Endodermal cell (in vitro differentiated cells): ENCODE measurements at regions not wholly inside any gene's neighbourhood (a gene's known extent, or its start where the extent isn't known, plus 50 kb on each side); places are given as distances from the start of the nearest gene placed in this dataset.
"Not testable (repeated sequence)": the region's sequence is repeated elsewhere in the genome, so short reads cannot be mapped to it uniquely, and the experiment has no call there.

Experiments
- DNase-seq: peaks from one replicate; pipeline ENCODE4 v3.0.0-alpha.2; 2017
- H3K27ac ChIP-seq: 2 replicates; pipeline ENCODE4 v1.5.1; 2013; ENCODE audit warnings: mild to moderate bottlenecking, low read depth, low read length, moderate library complexity
- H3K27me3 ChIP-seq: 2 replicates; pipeline ENCODE4 v1.6.1; 2013; ENCODE audit warnings: mild to moderate bottlenecking, low read length, moderate library complexity; ENCODE audit not compliant: insufficient read depth, control insufficient read depth, poor library complexity, severe bottlenecking
- H3K36me3 ChIP-seq: 2 replicates; pipeline ENCODE4 v1.7.0; 2013; ENCODE audit warnings: mild to moderate bottlenecking, low read length, moderate library complexity; ENCODE audit not compliant: control insufficient read depth, insufficient read depth
- H3K4me1 ChIP-seq: one replicate; pipeline ENCODE4 v1.7.0; 2013; ENCODE audit warnings: low read length; ENCODE audit not compliant: control insufficient read depth, insufficient read depth
- H3K4me3 ChIP-seq: 2 replicates; pipeline ENCODE4 v1.5.1; 2013; ENCODE audit warnings: mild to moderate bottlenecking, low read length, moderate library complexity
- H3K9ac ChIP-seq: 2 replicates; pipeline ENCODE4 v1.6.1; 2013; ENCODE audit warnings: mild to moderate bottlenecking, low read length, moderate library complexity; ENCODE audit not compliant: poor library complexity, severe bottlenecking; ENCODE audit errors: extremely low read depth
- H3K9me3 ChIP-seq: 2 replicates; pipeline ENCODE4 v1.6.1; 2013; ENCODE audit warnings: mild to moderate bottlenecking, low read length, moderate library complexity; ENCODE audit not compliant: control insufficient read depth
- H3K27ac Mint-ChIP-seq: 2 replicates; pipeline ENCODE4 v1.8.0; 2020; ENCODE audit warnings: mixed read lengths
- H3K27me3 Mint-ChIP-seq: 2 replicates; pipeline ENCODE4 v1.8.0; 2021; ENCODE audit warnings: mild to moderate bottlenecking, mixed read lengths; ENCODE audit not compliant: insufficient read depth
- H3K36me3 Mint-ChIP-seq: 2 replicates; pipeline ENCODE4 v1.8.0; 2020; ENCODE audit warnings: low read depth, mixed read lengths
- H3K4me1 Mint-ChIP-seq: 2 replicates; pipeline ENCODE4 v1.8.0; 2020; ENCODE audit warnings: mixed read lengths
- H3K4me3 Mint-ChIP-seq: 2 replicates; pipeline ENCODE4 v1.8.0; 2020; ENCODE audit warnings: mild to moderate bottlenecking, moderate library complexity, mixed read lengths
- H3K9me3 Mint-ChIP-seq: 2 replicates; pipeline ENCODE4 v1.8.0; 2020; ENCODE audit warnings: mild to moderate bottlenecking, mixed read lengths
- WGBS, 2 experiments: methylation state at CpG; one replicate each; pipeline versions ENCODE4 v1.1.5 to v1.1.7; 2013; ENCODE audit warnings: missing lambda C conversion rate in 2 of 2, mixed read lengths in 1 of 2; ENCODE audit not compliant: insufficient coverage in 1 of 2, insufficient read length in 1 of 2; 5-methylcytosine and 5-hydroxymethylcytosine counted together
- TF ChIP-seq, protein P1 (sequence below): fragments of 200-600 bp; sonication (generic); conservative IDR thresholded peaks from 2 replicates; pipeline ENCODE4 v1.5.0; 2021; ENCODE audit warnings: antibody characterized with exemption, mild to moderate bottlenecking

DNA sequence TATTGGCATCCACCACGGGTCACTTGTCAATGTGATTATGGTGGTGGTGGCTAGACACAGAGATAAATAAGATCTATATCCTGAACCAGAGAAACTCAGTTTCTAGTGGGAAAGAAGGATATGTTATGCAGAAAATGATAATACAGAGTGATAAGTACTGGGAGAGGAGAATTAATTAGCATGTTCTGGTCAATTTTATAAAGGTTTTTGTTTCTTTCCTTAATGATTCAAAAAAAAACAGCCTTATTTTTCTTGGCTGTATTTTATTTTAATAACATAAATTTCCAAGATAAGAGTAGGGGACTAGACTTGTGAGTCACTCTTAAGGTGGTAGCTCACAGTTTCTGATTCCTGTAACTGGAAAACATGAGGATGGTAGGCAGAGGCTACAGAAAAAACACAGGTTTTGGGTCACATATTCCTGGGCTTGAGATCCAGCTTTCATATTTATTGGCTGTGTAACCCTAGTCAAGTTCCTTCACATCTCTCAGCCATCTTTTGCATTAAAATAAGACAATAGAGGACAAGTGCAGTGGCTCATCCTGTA, 350.3 kb upstream of the RPS23 start:
- H3K9me3 ChIP-seq: peaks cover 11% of the 10 kb centered on the region
- 80 to 87% methylated on average over 1 of the region's 1 CpG for WGBS, 2 experiments
- H3K4me3 ChIP-seq: no peak overlapping the region
- Mint-ChIP-seq H3K4me1 (no peaks in the 10 kb centered on the region), H3K36me3 (no peaks in the 10 kb centered on the region), H3K4me3 (no peak overlapping the region), H3K27me3 (no peaks in the 10 kb centered on the region), H3K27ac (no peak overlapping the region), H3K9me3 (peaks cover 22% of the 10 kb centered on the region)
- DNase-seq: no peak
- no peaks in the 10 kb centered on the region for H3K27me3 ChIP-seq
- no peak overlapping the region for H3K27ac ChIP-seq
- TF ChIP-seq, protein P1, sequence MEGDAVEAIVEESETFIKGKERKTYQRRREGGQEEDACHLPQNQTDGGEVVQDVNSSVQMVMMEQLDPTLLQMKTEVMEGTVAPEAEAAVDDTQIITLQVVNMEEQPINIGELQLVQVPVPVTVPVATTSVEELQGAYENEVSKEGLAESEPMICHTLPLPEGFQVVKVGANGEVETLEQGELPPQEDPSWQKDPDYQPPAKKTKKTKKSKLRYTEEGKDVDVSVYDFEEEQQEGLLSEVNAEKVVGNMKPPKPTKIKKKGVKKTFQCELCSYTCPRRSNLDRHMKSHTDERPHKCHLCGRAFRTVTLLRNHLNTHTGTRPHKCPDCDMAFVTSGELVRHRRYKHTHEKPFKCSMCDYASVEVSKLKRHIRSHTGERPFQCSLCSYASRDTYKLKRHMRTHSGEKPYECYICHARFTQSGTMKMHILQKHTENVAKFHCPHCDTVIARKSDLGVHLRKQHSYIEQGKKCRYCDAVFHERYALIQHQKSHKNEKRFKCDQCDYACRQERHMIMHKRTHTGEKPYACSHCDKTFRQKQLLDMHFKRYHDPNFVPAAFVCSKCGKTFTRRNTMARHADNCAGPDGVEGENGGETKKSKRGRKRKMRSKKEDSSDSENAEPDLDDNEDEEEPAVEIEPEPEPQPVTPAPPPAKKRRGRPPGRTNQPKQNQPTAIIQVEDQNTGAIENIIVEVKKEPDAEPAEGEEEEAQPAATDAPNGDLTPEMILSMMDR: no peak
- H3K4me1 ChIP-seq: no peaks in the 10 kb centered on the region
- H3K9ac ChIP-seq: no peak overlapping the region
- H3K36me3 ChIP-seq: no peaks in the 10 kb centered on the region

DNA sequence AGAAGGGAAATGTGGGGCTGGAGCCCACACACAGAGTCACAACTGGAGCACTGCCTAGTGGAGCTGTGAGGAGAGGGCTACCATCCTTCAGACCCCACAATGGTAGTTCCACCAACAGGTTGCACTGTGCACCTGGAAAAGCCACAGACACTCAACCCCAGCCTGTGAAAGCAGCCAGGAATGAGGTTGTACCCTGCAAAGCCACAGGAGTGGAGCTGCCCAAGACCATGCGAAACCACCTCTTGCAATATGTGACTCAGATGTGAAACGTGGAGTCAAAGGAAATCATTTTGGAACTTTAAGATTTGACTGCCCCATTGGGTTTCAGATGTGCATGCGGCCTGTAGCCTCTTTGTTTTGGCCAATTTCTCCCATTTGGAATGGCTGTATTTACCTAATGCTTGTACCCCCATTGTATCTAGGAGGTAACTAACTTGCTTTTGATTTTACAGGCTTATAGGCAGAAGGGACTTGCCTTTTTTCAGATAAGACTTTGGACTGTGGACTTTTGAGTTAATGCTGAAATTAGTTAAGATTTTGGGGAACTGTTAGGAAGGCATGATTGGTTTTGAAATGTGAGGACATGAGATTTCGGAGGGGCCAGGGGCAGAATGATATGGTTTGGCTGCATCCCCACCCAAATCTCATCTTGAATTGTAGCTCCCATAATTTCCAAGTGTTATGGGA, 348.9 kb upstream of the RPS23 start:
- not testable (repeated sequence) for H3K4me3 Mint-ChIP-seq, H3K27me3 ChIP-seq, H3K4me1 Mint-ChIP-seq, DNase-seq, H3K4me1 ChIP-seq, H3K4me3 ChIP-seq, H3K9ac ChIP-seq, H3K36me3 Mint-ChIP-seq, H3K27ac ChIP-seq, H3K27ac Mint-ChIP-seq, H3K36me3 ChIP-seq, H3K27me3 Mint-ChIP-seq
- H3K9me3 ChIP-seq: peaks cover 11% of the 10 kb centered on the region
- peaks cover 22% of the 10 kb centered on the region for H3K9me3 Mint-ChIP-seq
- 92 to 97% methylated on average over 3 to 4 of the region's 4 CpGs for WGBS, 2 experiments

DNA sequence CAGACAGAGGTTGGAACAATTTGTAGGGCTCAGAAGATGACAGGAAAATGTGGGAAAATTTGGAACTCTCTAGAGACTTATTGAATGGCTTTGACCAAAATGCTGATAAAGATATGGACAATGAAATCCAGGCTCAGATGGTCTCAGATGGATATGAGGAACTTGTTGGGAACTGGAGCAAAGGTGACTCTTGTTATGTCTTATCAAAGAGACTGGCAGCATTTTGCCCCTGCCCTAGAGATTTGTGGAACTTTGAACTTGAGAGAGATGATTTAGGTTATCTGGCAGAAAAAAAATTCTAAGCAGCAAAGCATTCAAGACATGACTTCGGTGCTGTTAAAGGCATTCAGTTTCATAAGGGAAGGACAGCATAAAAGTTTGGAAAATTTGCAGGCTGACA, 347.9 kb upstream of the RPS23 start:
- peaks cover 22% of the 10 kb centered on the region for H3K9me3 Mint-ChIP-seq
- peaks cover 11% of the 10 kb centered on the region for H3K9me3 ChIP-seq
- DNase-seq, H3K27me3 Mint-ChIP-seq, H3K4me3 Mint-ChIP-seq, H3K4me1 Mint-ChIP-seq, H3K27ac ChIP-seq, H3K36me3 Mint-ChIP-seq, H3K27me3 ChIP-seq, H3K4me1 ChIP-seq, H3K27ac Mint-ChIP-seq, H3K9ac ChIP-seq, H3K36me3 ChIP-seq, H3K4me3 ChIP-seq: not testable (repeated sequence)
- 95 to 100% methylated on average over 1 of the region's 1 CpG for WGBS, 2 experiments

- no peak overlapping the region for H3K27ac Mint-ChIP-seq
- H3K36me3 ChIP-seq: no peaks in the 10 kb centered on the region
- H3K9me3 ChIP-seq: peaks cover 11% of the 10 kb centered on the region
- no peaks in the 10 kb centered on the region for H3K27me3 ChIP-seq
- H3K4me3 Mint-ChIP-seq: no peak overlapping the region
- no peaks in the 10 kb centered on the region for H3K4me1 ChIP-seq
- no peaks in the 10 kb centered on the region for H3K27me3 Mint-ChIP-seq
- H3K27ac ChIP-seq: no peak overlapping the region
- no peak overlapping the region for H3K9ac ChIP-seq
- TF ChIP-seq, protein P1: no peak
- no peak overlapping the region for H3K4me3 ChIP-seq
- WGBS, 2 experiments: 100% methylated on average over 1 of the region's 1 CpG; no CpG with 5 or more reads in 1 of the 2 experiments
- no peaks in the 10 kb centered on the region for H3K36me3 Mint-ChIP-seq
- H3K4me1 Mint-ChIP-seq: no peaks in the 10 kb centered on the region
- H3K9me3 Mint-ChIP-seq: peaks cover 20% of the 10 kb centered on the region
- DNase-seq: no peak
Observed at GRCh38 chr5:82624062-82624461, 345.9 kb upstream of the RPS23 start.
